SU-DHL-6 (cell line): ENCODE measurements at regions not wholly inside any gene's neighbourhood (a gene's known extent, or its start where the extent isn't known, plus 50 kb on each side); places are given as distances from the start of the nearest gene placed in this dataset.

Experiments used
- H2AFZ ChIP-seq: fragments of 200-600 bp; sonication (generic); 2 replicates; pipeline ENCODE4 v1.6.1; 2014; ENCODE audit warnings: low read depth, mild to moderate bottlenecking, moderate library complexity, mixed read lengths, antibody characterized with exemption, low read length; ENCODE audit not compliant: severe bottlenecking
- H3F3A ChIP-seq: fragments of 200-600 bp; shearing (Covaris generic); 2 replicates; pipeline ENCODE4 v1.6.0; 2016; ENCODE audit warnings: antibody characterized with exemption, mild to moderate bottlenecking; ENCODE audit not compliant: insufficient read depth
- H3K27ac ChIP-seq: fragments of 200-600 bp; sonication (generic); 2 replicates; pipeline ENCODE4 v1.5.1; 2016; ENCODE audit warnings: low read depth, mild to moderate bottlenecking, low read length, moderate library complexity, mixed read lengths
- H3K27me3 ChIP-seq: fragments of 200-600 bp; sonication (generic), shearing (Covaris generic); 2 replicates; pipeline ENCODE4 v1.6.0; 2014; ENCODE audit warnings: mild to moderate bottlenecking, low read length
- H3K36me3 ChIP-seq: fragments of 200-600 bp; sonication (generic); 2 replicates; pipeline ENCODE4 v1.6.1; 2014; ENCODE audit warnings: mild to moderate bottlenecking, low read length, mixed read lengths
- H3K4me2 ChIP-seq: fragments of 300-600, 200-600 bp; shearing (Covaris generic), sonication (generic); 2 replicates; pipeline ENCODE4 v1.6.0; 2014; ENCODE audit warnings: low read length, low read depth, mild to moderate bottlenecking; ENCODE audit not compliant: poor library complexity, severe bottlenecking
- H3K4me3 ChIP-seq: fragments of 200-600 bp; sonication (generic); 2 replicates; pipeline ENCODE4 v1.5.1; 2014; ENCODE audit warnings: antibody characterized with exemption, low read length, mild to moderate bottlenecking, mixed read lengths; ENCODE audit not compliant: insufficient read depth, poor library complexity, severe bottlenecking
- H3K79me2 ChIP-seq: fragments of 200-600 bp; sonication (generic); 2 replicates; pipeline ENCODE4 v1.6.1; 2014; ENCODE audit warnings: mild to moderate bottlenecking, low read length, moderate library complexity; ENCODE audit not compliant: insufficient read depth
- H3K9ac ChIP-seq: fragments of 200-600 bp; sonication (generic); 2 replicates; pipeline ENCODE4 v1.7.0; 2014; ENCODE audit warnings: mild to moderate bottlenecking, low read length
- H3K9me2 ChIP-seq: fragments of 200-600 bp; sonication (generic); replicated peaks from 2 replicates; pipeline ENCODE4 v1.6.1; 2014; ENCODE audit warnings: low read length; ENCODE audit not compliant: insufficient read depth
- H3K9me3 ChIP-seq: fragments of 200-600 bp; sonication (generic); 2 replicates; pipeline ENCODE4 v1.6.1; 2014; ENCODE audit warnings: low read length, mixed read lengths; ENCODE audit not compliant: insufficient read depth
- H4K20me1 ChIP-seq: fragments of 200-600 bp; sonication (generic); 2 replicates; pipeline ENCODE4 v1.6.1; 2014; ENCODE audit warnings: low read depth, mild to moderate bottlenecking, antibody characterized with exemption, low read length, moderate library complexity, mixed read lengths
- CTCF ChIP-seq: fragments of 200-600 bp; sonication (generic); IDR thresholded peaks from one replicate; pipeline ENCODE4 v1.5.1; 2017; ENCODE audit warnings: antibody characterized with exemption, mild to moderate bottlenecking, low read length, moderate library complexity; ENCODE audit not compliant: insufficient read depth, poor library complexity, severe bottlenecking
- EZH2phosphoT487 ChIP-seq: fragments of 200-600 bp; sonication (generic), shearing (Covaris generic); conservative IDR thresholded peaks from 2 replicates; pipeline ENCODE4 v1.6.1; 2018; ENCODE audit warnings: mild to moderate bottlenecking, antibody characterized with exemption, low read length, moderate library complexity, mixed read lengths

- H3K4me2 ChIP-seq, result no peak overlapping the region
Observed at GRCh38 chr3:25056036-25056755, 371.9 kb upstream of the RARB start.

GRCh38 chr3:25056803-25057351 lies 371.2 kb upstream of the RARB start:
- no peak for TF ChIP-seq EZH2phosphoT487
- TF ChIP-seq CTCF, result no peak
- Histone ChIP-seq H3K9ac (no peak overlapping the region), H3K4me3 (no peak overlapping the region), H3K4me2 (no peak overlapping the region), H3K27ac (no peak overlapping the region), H3F3A (no peaks in the 10 kb centered on the region), H2AFZ (no peak overlapping the region), H3K36me3 (no peaks in the 10 kb centered on the region), H3K9me2 (no peaks in the 10 kb centered on the region), H4K20me1 (no peaks in the 10 kb centered on the region), H3K79me2 (no peaks in the 10 kb centered on the region), H3K27me3 (no peaks in the 10 kb centered on the region), H3K9me3 (no peaks in the 10 kb centered on the region)

More at GRCh38 chr3:25056036-25056755, 371.9 kb upstream of the RARB start:
- no peak overlapping the region for H2AFZ ChIP-seq
- H3K4me3 ChIP-seq, result no peak overlapping the region
- no peaks in the 10 kb centered on the region for H4K20me1 ChIP-seq
- H3F3A ChIP-seq, result no peaks in the 10 kb centered on the region
- no peaks in the 10 kb centered on the region for H3K9me3 ChIP-seq
- no peaks in the 10 kb centered on the region for H3K9me2 ChIP-seq
- H3K27ac ChIP-seq, result no peak overlapping the region
- H3K9ac ChIP-seq, result no peak overlapping the region
- H3K27me3 ChIP-seq, result no peaks in the 10 kb centered on the region
- H3K79me2 ChIP-seq, result no peaks in the 10 kb centered on the region
- TF ChIP-seq EZH2phosphoT487 (no peak), CTCF (no peak)
- H3K36me3 ChIP-seq, result no peaks in the 10 kb centered on the region

GRCh38 chr3:25057379-25057778 lies 370.7 kb upstream of the RARB start:
- no peak overlapping the region for H3K27ac ChIP-seq
- no peaks in the 10 kb centered on the region for H4K20me1 ChIP-seq
- H3K9ac ChIP-seq, result no peak overlapping the region
- no peaks in the 10 kb centered on the region; the same call in 1 of the 2 replicates for H3K9me2 ChIP-seq
- H3K4me2 ChIP-seq, result no peak overlapping the region
- TF ChIP-seq EZH2phosphoT487 (no peak), CTCF (no peak)
- H3K9me3 ChIP-seq, result no peaks in the 10 kb centered on the region
- H3K4me3 ChIP-seq, result no peak overlapping the region
- no peaks in the 10 kb centered on the region for H3K36me3 ChIP-seq
- H2AFZ ChIP-seq, result no peak overlapping the region
- no peaks in the 10 kb centered on the region for H3K79me2 ChIP-seq
- H3K27me3 ChIP-seq, result no peaks in the 10 kb centered on the region
- no peaks in the 10 kb centered on the region for H3F3A ChIP-seq
